ENCODE measurements at regions not wholly inside any gene's neighbourhood (a gene's known extent, or its start where the extent isn't known, plus 50 kb on each side); places are given as distances from the start of the nearest gene placed in this dataset.

- ATAC-seq (no peak), DNase-seq (ENCODE audit: low spot score in 2 of 2) (no peak)
- Mint-ChIP-seq H3K9me3 (peaks cover 16 to 23% of the 10 kb centered on the region in 2 donors), H3K27ac (no peak overlapping the region), H3K36me3 (no peaks in the 10 kb centered on the region)
These were observed 948.0 kb upstream of the CNTNAP5 start for GRCh38 chr2:123077101-123077500.

- H3K36me3 Mint-ChIP-seq, result no peaks in the 10 kb centered on the region
- no peak for DNase-seq (ENCODE audit: low spot score in 2 of 2)
- no peak for ATAC-seq
- no peak overlapping the region for H3K27ac Mint-ChIP-seq
- peaks cover 11 to 19% of the 10 kb centered on the region in 2 donors for H3K9me3 Mint-ChIP-seq
These were observed 944.8 kb upstream of the CNTNAP5 start for GRCh38 chr2:123080331-123080730.

- H3K9me3 Mint-ChIP-seq, result peaks cover 7 to 12% of the 10 kb centered on the region in 2 donors
- DNase-seq (ENCODE audit: low spot score in 2 of 2), result no peak
- ATAC-seq, result no peak
- H3K36me3 Mint-ChIP-seq, result no peaks in the 10 kb centered on the region
- H3K27ac Mint-ChIP-seq, result no peak overlapping the region
These were observed 939.6 kb upstream of the CNTNAP5 start for GRCh38 chr2:123085484-123085883.

- no peak for ATAC-seq
- DNase-seq (ENCODE audit: low spot score in 2 of 2), result no peak
- H3K27ac Mint-ChIP-seq, result no peak overlapping the region
- no peaks in the 10 kb centered on the region for H3K36me3 Mint-ChIP-seq
- H3K9me3 Mint-ChIP-seq, result peaks cover 10 to 12% of the 10 kb centered on the region in 2 donors
These were observed 938.3 kb upstream of the CNTNAP5 start for GRCh38 chr2:123086613-123087385.

- no peak for ATAC-seq
- peaks cover 14 to 27% of the 10 kb centered on the region in 2 donors for H3K9me3 Mint-ChIP-seq
These were observed 933.6 kb upstream of the CNTNAP5 start for GRCh38 chr2:123091471-123091870.

GRCh38 chr2:123093199-123093598 is 931.9 kb upstream of the CNTNAP5 start:
- DNase-seq (ENCODE audit: low spot score in 2 of 2) (no peak), ATAC-seq (no peak)
- Mint-ChIP-seq H3K27ac (no peak overlapping the region), H3K9me3 (peaks cover 18 to 31% of the 10 kb centered on the region in 2 donors), H3K36me3 (no peaks in the 10 kb centered on the region)

More at GRCh38 chr2:123091471-123091870, 933.6 kb upstream of the CNTNAP5 start:
- no peaks in the 10 kb centered on the region for H3K36me3 Mint-ChIP-seq
- H3K27ac Mint-ChIP-seq, result no peak overlapping the region
- DNase-seq (ENCODE audit: low spot score in 2 of 2), result no peak

- H3K27ac Mint-ChIP-seq, result no peak overlapping the region
- DNase-seq (ENCODE audit: low spot score in 2 of 2) (no peak), ATAC-seq (no peak)
- no peaks in the 10 kb centered on the region for H3K36me3 Mint-ChIP-seq
- H3K9me3 Mint-ChIP-seq, result peaks cover 22 to 28% of the 10 kb centered on the region in 2 donors
These were observed 929.8 kb upstream of the CNTNAP5 start for GRCh38 chr2:123095219-123095835.

- Mint-ChIP-seq H3K9me3 (peaks cover 21 to 23% of the 10 kb centered on the region in 2 donors), H3K27ac (no peak overlapping the region), H3K36me3 (no peaks in the 10 kb centered on the region)
- ATAC-seq (no peak), DNase-seq (ENCODE audit: low spot score in 2 of 2) (no peak)
These were observed 926.5 kb upstream of the CNTNAP5 start for GRCh38 chr2:123098619-123099018.

GRCh38 chr2:123101434-123101833 is 923.7 kb upstream of the CNTNAP5 start:
- no peak for ATAC-seq

GRCh38 chr2:123103902-123104301 is 921.2 kb upstream of the CNTNAP5 start:
- Mint-ChIP-seq H3K36me3 (no peaks in the 10 kb centered on the region), H3K27ac (no peak overlapping the region), H3K9me3 (peaks cover 4 to 14% of the 10 kb centered on the region in 2 donors)
- no peak for DNase-seq (ENCODE audit: low spot score in 2 of 2)
- ATAC-seq, result no peak

More at GRCh38 chr2:123101434-123101833, 923.7 kb upstream of the CNTNAP5 start:
- Mint-ChIP-seq H3K9me3 (peaks cover 9 to 14% of the 10 kb centered on the region in 2 donors), H3K36me3 (no peaks in the 10 kb centered on the region), H3K27ac (no peak overlapping the region)
- no peak for DNase-seq (ENCODE audit: low spot score in 2 of 2)

GRCh38 chr2:123116595-123116994 is 908.5 kb upstream of the CNTNAP5 start:
- Mint-ChIP-seq H3K27ac (no peak overlapping the region), H3K9me3 (peaks cover 30 to 41% of the 10 kb centered on the region in 2 donors), H3K36me3 (peaks cover 0 to 7% of the 10 kb centered on the region in 2 donors)
- DNase-seq (ENCODE audit: low spot score in 2 of 2) (no peak), ATAC-seq (no peak)

GRCh38 chr2:123127236-123127635 is 897.9 kb upstream of the CNTNAP5 start:
- DNase-seq (ENCODE audit: low spot score in 2 of 2), result no peak
- peaks cover 0 to 9% of the 10 kb centered on the region in 2 donors for H3K36me3 Mint-ChIP-seq
- no peak overlapping the region for H3K27ac Mint-ChIP-seq
- H3K9me3 Mint-ChIP-seq, result peaks cover 9 to 11% of the 10 kb centered on the region in 2 donors
- no peak for ATAC-seq

- DNase-seq (ENCODE audit: low spot score in 2 of 2) (no peak), ATAC-seq (no peak)
- no peak overlapping the region for H3K27ac Mint-ChIP-seq
- peaks cover 0 to 9% of the 10 kb centered on the region in 2 donors for H3K36me3 Mint-ChIP-seq
- H3K9me3 Mint-ChIP-seq, result peaks cover 12 to 15% of the 10 kb centered on the region in 2 donors
These were observed 896.1 kb upstream of the CNTNAP5 start for GRCh38 chr2:123128951-123129350.

GRCh38 chr2:123136419-123136818 is 888.7 kb upstream of the CNTNAP5 start:
- H3K27ac Mint-ChIP-seq, result no peak overlapping the region
- H3K36me3 Mint-ChIP-seq, result peaks cover 0 to 6% of the 10 kb centered on the region in 2 donors
- peaks cover 17 to 20% of the 10 kb centered on the region in 2 donors for H3K9me3 Mint-ChIP-seq
- no peak for DNase-seq (ENCODE audit: low spot score in 2 of 2)
- no peak for ATAC-seq

- Mint-ChIP-seq H3K36me3 (peaks cover 0 to 5% of the 10 kb centered on the region in 2 donors), H3K9me3 (peaks cover 16 to 20% of the 10 kb centered on the region in 2 donors), H3K27ac (no peak overlapping the region)
- DNase-seq (ENCODE audit: low spot score in 2 of 2) (no peak), ATAC-seq (no peak)
These were observed 881.0 kb upstream of the CNTNAP5 start for GRCh38 chr2:123144082-123144481.

- ATAC-seq (no peak), DNase-seq (ENCODE audit: low spot score in 2 of 2) (no peak)
- no peaks in the 10 kb centered on the region for H3K36me3 Mint-ChIP-seq
- H3K27ac Mint-ChIP-seq, result no peak overlapping the region
- peaks cover 9% of the 10 kb centered on the region in 2 donors for H3K9me3 Mint-ChIP-seq
These were observed 872.0 kb upstream of the CNTNAP5 start for GRCh38 chr2:123153041-123153440.

GRCh38 chr2:123154195-123154594 is 870.9 kb upstream of the CNTNAP5 start:
- ATAC-seq, result no peak
- Mint-ChIP-seq H3K9me3 (peaks cover 9% of the 10 kb centered on the region in 2 donors), H3K36me3 (no peaks in the 10 kb centered on the region), H3K27ac (no peak overlapping the region)
- no peak for DNase-seq (ENCODE audit: low spot score in 2 of 2)
